GM13976 (cell line): ENCODE measurements at regions not wholly inside any gene's neighbourhood (a gene's known extent, or its start where the extent isn't known, plus 50 kb on each side); places are given as distances from the start of the nearest gene placed in this dataset.
"Not testable (repeated sequence)": the region's sequence is repeated elsewhere in the genome, so short reads cannot be mapped to it uniquely, and the experiment has no call there.

Experiments
- DNase-seq: peaks from one replicate; pipeline ENCODE4 v3.0.0; 2012; ENCODE audit warnings: low spot score
- in situ Hi-C: fragments of 300-500 bp; cut with MboI; formaldehyde crosslinking; loops from one replicate; pipeline ENCODE4 v1.12.0; 2022; ENCODE audit warnings: low sequenced_read_pairs, mixed read lengths, inconsistent platforms; ENCODE audit not compliant: unreplicated experiment
- TF ChIP-seq, protein P1 (sequence below): IDR thresholded peaks from 2 replicates; pipeline ENCODE4 v1.5.1; 2012; ENCODE audit warnings: borderline replicate concordance, mild to moderate bottlenecking; ENCODE audit not compliant: insufficient read depth; ENCODE audit errors: extremely low read depth, missing control alignments, control extremely low read depth

DNA sequence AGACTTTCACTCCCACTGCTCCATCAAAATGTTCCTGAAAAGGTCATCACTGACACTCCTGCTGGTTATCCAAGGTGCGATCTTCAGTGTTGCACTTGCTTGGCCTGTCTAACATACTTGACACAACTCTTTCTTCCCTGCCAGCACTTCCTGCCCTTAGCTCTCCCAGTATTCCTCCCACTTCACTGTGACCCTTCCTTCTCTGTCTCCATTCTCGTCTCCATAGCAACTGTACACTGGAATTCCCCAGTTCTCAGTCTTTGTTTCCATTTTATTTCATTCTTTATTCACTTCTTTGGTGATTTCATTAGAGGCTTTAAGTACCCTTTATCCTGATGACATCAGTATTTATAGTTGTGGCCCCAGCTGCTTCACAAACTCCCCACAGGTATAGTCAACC is 333.0 kb downstream of the IRS1 start:
- no peak for DNase-seq
- TF ChIP-seq, protein P1, sequence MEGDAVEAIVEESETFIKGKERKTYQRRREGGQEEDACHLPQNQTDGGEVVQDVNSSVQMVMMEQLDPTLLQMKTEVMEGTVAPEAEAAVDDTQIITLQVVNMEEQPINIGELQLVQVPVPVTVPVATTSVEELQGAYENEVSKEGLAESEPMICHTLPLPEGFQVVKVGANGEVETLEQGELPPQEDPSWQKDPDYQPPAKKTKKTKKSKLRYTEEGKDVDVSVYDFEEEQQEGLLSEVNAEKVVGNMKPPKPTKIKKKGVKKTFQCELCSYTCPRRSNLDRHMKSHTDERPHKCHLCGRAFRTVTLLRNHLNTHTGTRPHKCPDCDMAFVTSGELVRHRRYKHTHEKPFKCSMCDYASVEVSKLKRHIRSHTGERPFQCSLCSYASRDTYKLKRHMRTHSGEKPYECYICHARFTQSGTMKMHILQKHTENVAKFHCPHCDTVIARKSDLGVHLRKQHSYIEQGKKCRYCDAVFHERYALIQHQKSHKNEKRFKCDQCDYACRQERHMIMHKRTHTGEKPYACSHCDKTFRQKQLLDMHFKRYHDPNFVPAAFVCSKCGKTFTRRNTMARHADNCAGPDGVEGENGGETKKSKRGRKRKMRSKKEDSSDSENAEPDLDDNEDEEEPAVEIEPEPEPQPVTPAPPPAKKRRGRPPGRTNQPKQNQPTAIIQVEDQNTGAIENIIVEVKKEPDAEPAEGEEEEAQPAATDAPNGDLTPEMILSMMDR: no peak
- in situ Hi-C loops: no loop called here

- TF ChIP-seq, protein P1: no peak
- DNase-seq: no peak
These were observed 333.5 kb downstream of the IRS1 start for GRCh38 chr2:226466124-226466523.

DNA sequence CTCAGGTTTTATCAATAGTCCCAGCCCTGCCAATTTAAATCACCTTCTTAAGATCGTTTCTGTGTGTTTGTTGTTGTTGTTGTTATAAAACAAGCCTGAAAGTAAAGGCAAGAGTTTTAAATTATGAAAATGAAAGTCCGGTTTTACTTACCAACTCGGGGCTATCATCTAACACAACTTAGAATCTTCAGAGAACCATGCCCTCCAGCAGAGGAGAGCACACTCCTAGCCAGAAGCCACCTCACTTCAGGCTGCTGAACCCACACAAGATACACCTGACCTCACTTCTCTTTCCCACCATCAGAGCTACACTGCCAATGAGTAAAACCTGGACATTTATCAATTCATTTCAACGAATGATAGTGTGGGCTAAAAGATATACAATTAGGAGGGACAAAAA is 335.2 kb downstream of the IRS1 start:
- TF ChIP-seq, protein P1: no peak
- DNase-seq: no peak
- in situ Hi-C loops: no loop called here

More at GRCh38 chr2:226466124-226466523, 333.5 kb downstream of the IRS1 start:
- in situ Hi-C loops: no loop called here

GRCh38 chr2:226463154-226463553 is 336.5 kb downstream of the IRS1 start:
- no peak for DNase-seq
- TF ChIP-seq, protein P1: no peak
- in situ Hi-C loops: no loop called here

GRCh38 chr2:226461981-226462380 is 337.6 kb downstream of the IRS1 start:
- no peak for DNase-seq
- in situ Hi-C loops: no loop called here
- TF ChIP-seq, protein P1: no peak

GRCh38 chr2:226456144-226456543 is 343.5 kb downstream of the IRS1 start:
- in situ Hi-C loops, DNase-seq: not testable (repeated sequence)

DNA sequence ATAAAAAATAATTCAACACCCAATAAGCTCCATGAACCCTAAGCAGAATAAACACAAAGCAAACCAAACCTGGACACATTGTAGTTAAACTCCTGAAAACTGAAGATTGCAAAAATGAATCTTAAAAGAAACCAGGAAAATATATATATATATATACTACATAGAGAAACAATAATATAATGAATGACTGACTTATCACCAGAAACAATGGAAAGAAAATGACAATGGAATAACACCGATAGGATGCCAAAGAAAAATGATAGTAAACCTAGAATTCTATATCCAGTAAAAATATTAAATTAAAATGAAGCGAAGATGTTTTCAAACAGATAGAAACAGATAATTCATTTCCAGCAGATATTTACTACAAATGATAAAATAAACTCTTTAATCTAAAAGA is 346.9 kb downstream of the IRS1 start:
- in situ Hi-C loops: no loop called here
- TF ChIP-seq, protein P1: no peak
- no peak for DNase-seq

DNA sequence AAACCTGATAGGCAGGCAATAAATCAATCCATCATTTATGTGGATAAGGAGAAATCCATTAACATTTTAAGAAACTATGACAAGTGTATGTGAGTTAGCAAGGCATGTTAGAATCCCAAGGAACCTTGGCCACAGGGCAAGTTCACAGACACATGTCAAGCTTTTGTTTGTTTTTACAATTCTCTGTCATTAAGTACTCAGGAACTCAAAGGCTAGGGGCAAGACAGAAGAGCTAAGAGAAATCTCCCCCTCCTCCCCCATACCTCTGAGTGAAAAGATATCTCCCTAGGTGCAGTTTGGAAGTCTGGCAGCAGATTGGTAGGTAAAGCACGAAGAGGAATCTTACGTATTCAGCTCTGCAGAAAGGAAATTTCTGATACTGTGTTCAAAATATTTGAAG is 348.1 kb downstream of the IRS1 start:
- TF ChIP-seq, protein P1: no peak
- no peak for DNase-seq
- in situ Hi-C loops: no loop called here
